HG02840 (cell line): ENCODE measurements at regions not wholly inside any gene's neighbourhood (a gene's known extent, or its start where the extent isn't known, plus 50 kb on each side); places are given as distances from the start of the nearest gene placed in this dataset.

ENCODE experiments used
- ATAC-seq: cut with Tn5 transposase; IDR thresholded peaks from one replicate; pipeline ENCODE4 v1.9.1; 2021; ENCODE audit warnings: mild to moderate bottlenecking, moderate library complexity, moderate number of reproducible peaks; ENCODE audit not compliant: unreplicated experiment, low FRiP score

GRCh38 chr5:107100121-107100520 lies 570.6 kb downstream of the EFNA5 start:
- ATAC-seq, result no peak

DNA sequence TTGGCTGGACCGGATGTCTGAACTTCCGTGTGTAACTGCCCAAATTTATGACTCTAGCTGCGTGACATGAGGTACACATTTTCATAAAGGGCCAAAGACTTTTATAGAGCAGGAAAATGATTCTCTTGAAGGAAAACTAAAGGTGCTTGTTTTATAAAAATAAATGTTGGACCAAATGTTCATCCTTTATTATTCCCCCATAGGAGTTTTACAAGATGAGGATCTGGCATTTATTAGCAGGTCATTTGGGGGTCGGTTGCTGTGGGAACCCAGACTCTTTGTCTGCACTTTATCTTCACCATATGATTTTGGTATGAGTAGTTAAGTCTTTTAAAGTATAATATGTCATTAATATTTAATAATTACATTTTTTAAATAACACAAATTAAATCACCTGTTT lies 571.2 kb downstream of the EFNA5 start:
- ATAC-seq, result no peak

- no peak for ATAC-seq
These were observed 578.0 kb downstream of the EFNA5 start for GRCh38 chr5:107092695-107093094.

GRCh38 chr5:107090506-107090905 lies 580.2 kb downstream of the EFNA5 start:
- no peak for ATAC-seq

DNA sequence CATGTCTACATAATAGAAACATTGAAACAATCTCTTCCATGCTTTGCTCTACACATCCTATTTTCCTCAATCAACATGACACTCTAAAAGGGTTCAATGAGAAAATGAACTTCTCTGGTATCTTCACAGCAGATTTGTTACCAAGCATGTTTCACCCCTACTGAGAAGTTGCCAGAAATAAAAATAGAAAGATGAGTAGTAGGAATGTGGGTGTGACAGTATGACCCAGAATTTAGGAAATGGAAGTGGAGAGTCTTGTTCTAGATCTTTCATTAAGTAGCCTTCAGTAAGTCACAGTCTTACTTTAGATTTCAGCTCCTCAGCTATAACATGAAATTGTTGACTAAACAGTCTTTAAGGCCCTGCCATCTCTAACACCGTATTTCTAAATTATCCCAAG lies 581.8 kb downstream of the EFNA5 start:
- ATAC-seq, result no peak

DNA sequence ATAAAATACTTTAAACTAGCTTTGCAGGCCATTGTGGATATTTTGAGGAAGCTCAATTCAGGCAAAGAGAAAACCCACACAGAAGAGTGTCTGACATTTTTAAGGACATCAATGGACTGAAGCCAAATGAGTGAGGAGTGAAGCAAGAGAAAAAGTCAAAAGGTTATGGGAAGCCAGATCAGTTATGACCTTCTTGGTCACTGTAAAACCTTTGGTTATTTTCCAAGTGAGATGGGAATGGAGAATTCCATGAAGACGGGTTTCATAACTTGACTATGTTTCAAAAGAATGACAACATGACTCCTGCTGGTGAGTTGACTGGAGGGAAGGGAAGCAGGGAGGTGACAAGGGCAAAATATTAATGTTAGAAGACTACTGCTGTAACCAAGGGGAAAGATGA lies 585.2 kb downstream of the EFNA5 start:
- no peak for ATAC-seq

- no peak for ATAC-seq
These were observed 595.7 kb downstream of the EFNA5 start for GRCh38 chr5:107074996-107075395.

DNA sequence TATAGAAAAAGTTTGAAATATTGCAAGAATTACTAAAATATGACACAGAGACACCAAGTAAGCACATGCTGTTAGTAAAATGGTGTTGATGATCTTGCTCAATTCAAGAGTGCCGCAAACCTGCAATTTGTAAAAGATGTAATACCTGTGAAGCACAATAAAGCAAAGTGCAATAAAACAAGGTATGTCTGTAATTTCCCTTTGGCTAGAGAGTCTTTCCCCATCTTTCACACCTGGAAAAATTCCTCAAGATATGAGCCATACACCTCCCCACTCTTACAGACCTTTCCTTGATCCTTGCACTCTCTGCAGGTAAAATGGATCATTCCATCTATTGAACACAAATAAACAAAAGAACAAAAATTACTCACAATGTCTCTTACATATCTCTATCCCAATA lies 597.8 kb downstream of the EFNA5 start:
- no peak for ATAC-seq

DNA sequence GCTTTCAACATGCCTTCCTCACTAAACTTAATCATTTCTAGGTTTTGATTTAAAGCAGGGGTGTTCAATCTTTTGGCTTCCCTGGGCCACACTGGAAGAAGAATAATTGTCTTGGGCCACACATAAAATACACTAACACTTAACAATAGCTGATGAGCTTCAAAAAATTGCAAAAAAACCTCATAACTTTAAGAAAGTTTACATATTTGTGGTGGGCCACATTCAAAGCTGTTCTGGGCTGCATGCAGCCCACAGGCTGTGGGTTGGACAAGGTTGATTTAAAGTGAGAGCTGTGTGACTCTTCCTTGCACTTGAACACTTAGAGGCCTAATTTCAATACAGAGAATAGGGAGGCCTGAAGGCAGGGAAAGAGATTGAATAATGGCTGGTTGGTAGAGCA lies 598.3 kb downstream of the EFNA5 start:
- no peak for ATAC-seq

DNA sequence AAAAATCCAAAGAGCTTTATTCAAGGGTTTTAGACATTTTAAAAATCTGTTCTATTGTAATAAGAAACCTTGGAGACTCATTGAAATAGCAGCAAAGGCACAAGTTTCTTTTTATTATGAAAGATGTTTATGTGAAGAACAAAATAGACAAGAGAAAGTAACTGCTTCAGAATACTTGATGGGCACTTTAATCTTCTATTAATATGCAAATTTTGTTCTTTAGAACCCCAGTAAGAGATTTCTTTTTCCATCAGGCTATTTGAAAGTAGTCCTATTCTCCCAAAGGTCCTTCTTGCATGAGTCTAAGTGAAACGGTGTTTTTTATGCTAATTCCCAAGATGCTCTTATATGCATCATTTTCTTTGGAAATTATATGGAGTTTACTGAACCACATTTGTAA lies 602.0 kb downstream of the EFNA5 start:
- no peak for ATAC-seq

DNA sequence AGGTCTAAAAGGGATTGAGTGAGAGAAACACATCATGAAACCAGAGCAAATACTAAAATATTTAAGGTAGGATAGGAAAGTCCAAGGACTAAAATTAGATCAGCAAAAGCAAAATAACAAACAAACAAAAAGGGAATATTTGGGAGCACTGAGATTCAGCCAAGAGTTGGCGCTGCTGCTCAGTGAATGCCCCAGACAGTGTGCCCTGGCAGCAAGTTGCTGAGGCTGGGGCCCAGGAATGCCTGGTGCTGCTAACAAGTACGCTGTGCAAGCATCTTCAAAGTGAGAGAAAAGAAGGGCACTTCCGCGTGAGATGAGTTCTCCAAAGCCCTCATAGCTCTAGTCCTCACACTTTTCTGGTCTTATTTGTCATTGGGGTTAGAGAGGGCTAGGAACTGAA lies 603.3 kb downstream of the EFNA5 start:
- ATAC-seq, result no peak

GRCh38 chr5:107063511-107063910 lies 607.2 kb downstream of the EFNA5 start:
- ATAC-seq, result no peak

- no peak for ATAC-seq
These were observed 611.9 kb downstream of the EFNA5 start for GRCh38 chr5:107058803-107059202.

DNA sequence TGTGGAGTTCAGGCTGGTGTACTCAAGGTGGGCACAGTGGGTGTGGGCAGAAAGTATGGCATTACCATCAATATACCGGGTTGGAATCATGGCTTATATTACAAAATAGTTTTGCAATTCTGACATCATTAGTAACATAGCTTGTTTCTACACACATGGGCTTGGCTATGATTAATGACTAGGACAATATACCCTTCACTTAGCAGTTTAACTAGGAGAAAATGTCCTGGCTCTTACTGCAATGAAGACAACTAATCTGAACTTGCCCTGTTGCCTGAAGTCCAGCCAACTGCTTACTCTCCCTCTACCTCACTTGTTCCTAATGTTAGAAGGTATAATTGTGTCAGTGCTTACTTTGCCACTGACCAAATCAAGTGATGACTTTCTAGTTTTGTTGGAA lies 612.5 kb downstream of the EFNA5 start:
- ATAC-seq, result no peak

- no peak for ATAC-seq
These were observed 614.5 kb downstream of the EFNA5 start for GRCh38 chr5:107056278-107056677.

GRCh38 chr5:107047048-107047447 lies 623.7 kb downstream of the EFNA5 start:
- ATAC-seq, result no peak

GRCh38 chr5:107043665-107044064 lies 627.1 kb downstream of the EFNA5 start:
- ATAC-seq, result no peak

- no peak for ATAC-seq
These were observed 629.8 kb downstream of the EFNA5 start for GRCh38 chr5:107040907-107041306.

GRCh38 chr5:107032629-107033028 lies 638.1 kb downstream of the EFNA5 start:
- ATAC-seq, result no peak

DNA sequence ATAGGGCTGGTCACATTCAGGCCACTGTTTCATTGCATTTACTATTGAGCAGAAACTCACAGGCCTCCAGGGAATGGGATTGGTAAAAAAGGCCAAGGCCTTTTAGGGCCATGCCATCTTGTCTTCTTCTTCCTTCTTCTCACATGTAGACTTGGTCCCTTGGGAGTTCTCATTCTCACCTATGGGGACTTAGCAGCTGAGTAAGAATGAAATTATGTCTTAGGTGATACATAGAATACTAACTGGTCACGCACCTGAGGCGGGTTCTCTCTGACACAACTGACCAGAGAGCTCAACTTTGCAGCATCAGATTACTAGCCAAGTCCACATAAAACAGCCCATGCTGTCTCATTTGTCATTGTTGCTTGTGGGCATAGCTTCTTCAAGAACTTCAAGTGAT lies 641.8 kb downstream of the EFNA5 start:
- no peak for ATAC-seq

DNA sequence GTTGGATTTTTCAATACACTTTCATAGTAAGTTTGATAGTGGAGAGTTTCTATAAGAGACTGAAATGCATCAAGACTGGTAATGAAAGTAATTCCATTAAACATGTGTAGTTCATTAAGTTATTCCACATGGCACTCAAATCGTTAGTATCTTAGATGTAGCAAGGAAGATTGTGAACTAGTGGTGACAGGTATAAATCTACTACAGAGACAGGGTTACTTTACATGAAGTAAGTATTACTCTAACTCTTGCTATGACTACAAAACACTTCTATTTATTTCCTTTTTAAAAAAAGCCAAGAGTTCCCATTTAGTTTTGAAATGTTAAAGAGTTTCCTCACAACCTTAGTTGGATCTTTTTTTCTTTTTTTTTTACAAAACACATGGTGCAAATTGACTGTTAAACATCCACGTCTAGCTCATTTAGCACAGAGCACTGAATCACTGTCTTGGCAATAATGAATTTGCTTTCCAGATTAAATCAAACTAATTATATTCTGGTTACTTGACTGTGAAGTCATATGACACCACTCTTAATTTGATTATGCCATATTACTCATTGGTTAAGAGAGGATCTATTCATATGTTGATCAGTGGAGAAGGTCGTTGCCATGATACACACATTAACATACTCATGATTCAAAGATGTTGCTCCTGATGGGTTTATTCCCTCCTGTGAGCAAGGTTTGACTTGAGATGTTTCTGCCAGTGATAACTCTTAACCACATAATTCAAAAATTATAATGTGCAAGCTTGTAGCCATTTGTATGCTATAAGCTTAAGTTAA lies 644.8 kb downstream of the EFNA5 start:
- ATAC-seq, result no peak

- no peak for ATAC-seq
These were observed 647.0 kb downstream of the EFNA5 start for GRCh38 chr5:107023732-107024131.

GRCh38 chr5:107021575-107021974 lies 649.2 kb downstream of the EFNA5 start:
- no peak for ATAC-seq
